Skin epidermis (tissue), 12 donors: ENCODE measurements at regions not wholly inside any gene's neighbourhood (a gene's known extent, or its start where the extent isn't known, plus 50 kb on each side); places are given as distances from the start of the nearest gene placed in this dataset.
A peak's percentile ranks its signal among the peaks of the same experiment; 100 is the strongest.
"Not testable (repeated sequence)": the region's sequence is repeated elsewhere in the genome, so short reads cannot be mapped to it uniquely, and the experiment has no call there.

Experiments used
- H3K27ac ChIP-seq, 21 experiments: fragments of 200-600 bp; sonication (generic) in 11 of 21; one replicate each; pipeline ENCODE4 v1.5.0; 2020; ENCODE audit warnings: mild to moderate bottlenecking in 3 of 21, inconsistent platforms in 2 of 21, moderate library complexity in 2 of 21
- H3K4me3 ChIP-seq, 7 experiments: fragments of 200-600 bp; sonication (generic) in 2 of 7; one replicate each; pipeline ENCODE4 v1.5.0; 2020; ENCODE audit warnings: inconsistent platforms in 2 of 7, mild to moderate bottlenecking in 2 of 7, moderate library complexity in 1 of 7

DNA sequence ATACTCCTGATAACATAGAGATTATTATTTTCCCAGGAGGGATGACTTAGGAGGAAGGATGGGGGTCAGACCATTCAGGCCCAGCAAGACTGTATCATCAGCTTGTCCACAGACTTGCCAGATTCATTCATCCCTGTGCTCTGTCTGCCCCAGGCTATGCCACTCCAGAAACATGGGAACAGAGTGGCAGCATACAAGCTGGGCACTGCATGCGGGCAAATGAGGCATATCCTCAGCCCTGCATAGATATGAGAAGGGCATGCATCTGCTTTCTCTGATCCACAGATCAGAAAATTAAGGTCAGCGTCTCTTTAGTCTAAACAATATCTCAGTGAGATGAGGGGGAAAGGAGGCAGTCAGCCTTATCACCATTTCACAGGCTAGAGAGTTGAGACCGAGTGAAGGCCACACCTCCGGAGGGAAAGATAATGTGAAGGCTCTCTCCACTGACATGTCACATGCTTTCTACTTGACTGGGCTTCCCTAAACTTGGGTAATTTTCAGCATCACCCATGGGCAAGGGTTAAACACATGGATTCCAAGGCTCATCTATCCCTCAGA is 140.5 kb downstream of the TFAP2B start:
- H3K4me3 ChIP-seq: no peak overlapping the region
- H3K27ac ChIP-seq: no peak overlapping the region

DNA sequence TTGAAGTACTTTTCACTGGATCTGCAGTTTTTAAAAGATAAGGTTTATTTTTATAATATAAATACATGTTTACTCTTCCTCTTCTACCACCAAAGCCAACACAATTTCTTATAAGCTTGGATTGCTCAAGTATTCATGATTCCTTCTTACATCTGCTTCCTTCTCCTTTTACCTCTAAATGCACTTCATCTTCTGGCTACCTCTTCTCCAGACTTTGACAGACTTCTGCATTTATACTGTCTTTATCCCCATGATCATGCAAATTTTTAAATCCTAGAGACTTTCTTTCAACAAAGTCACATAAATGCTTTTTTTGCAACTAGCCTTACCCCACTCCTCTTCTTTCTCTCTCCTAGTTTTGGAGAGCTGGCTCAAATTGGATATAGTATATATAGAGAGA is 142.9 kb downstream of the TFAP2B start:
- Histone ChIP-seq H3K27ac (no peak overlapping the region), H3K4me3 (no peak overlapping the region)

DNA sequence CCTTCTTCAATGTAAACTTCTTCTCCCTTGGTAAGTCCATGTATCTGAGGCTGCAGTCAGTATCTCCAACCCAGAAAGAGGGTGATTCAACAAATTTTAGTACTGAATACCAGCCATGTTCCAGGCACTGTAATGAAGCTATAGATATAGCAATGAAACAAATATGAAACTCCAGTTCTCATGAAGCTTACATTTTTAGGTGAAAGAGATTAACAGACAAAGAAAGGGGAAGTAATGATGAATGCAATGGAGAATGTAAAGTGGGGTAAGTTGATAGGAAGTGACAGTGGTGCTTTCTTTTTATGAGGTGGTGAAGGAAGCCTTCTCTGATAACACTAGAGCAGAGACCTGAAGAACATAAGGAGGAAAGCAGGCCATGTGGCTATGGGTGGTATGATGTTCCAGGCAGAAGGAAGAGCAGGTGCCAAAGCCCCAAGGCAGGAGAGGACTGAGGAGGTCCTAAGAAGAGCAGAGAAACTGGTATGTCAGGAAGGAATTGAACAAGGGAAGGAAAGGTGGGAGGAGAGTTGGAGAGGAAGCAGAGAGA is 143.6 kb downstream of the TFAP2B start:
- H3K4me3 ChIP-seq: no peak overlapping the region
- H3K27ac ChIP-seq: no peak overlapping the region

DNA sequence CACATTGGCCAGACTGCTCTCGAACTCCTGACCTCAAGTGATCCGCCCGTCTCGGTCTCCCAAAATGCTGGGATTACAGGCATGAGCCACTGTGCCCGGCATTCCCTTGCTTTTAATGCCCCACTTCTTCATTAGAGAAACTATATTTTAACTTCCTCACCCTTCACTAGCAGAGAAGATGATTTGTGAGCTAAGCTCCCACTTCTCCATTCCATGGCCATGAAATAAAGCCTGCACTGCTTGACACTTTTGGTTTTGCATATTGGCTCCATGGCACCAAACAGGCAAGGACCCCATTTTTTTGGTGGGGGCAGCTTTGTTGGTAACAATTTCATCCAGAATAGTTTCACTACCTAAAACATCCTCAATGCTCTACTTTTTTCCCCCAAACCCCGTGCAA is 145.3 kb downstream of the TFAP2B start:
- no peak overlapping the region for H3K27ac ChIP-seq
- no peak overlapping the region for H3K4me3 ChIP-seq

DNA sequence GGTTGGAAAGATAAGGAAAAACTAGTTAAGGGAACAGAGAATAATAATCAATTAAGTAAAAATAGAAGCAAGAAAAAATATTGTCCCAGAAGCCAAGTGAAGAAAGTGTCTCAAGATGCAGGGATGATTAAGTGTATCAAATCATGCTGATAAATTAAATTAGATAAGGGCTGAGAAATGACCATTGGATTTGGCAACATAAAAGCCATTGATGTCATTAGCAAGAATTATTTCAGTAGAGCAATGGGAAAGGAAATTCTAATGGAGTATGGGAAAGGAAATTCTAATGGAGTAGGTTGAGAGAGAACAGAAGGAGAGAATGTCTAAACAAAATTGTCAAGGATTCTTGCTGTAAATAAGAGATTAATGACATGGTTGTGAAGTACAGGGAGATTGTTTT is 146.8 kb downstream of the TFAP2B start:
- H3K27ac ChIP-seq: no peak overlapping the region
- H3K4me3 ChIP-seq: no peak overlapping the region

DNA sequence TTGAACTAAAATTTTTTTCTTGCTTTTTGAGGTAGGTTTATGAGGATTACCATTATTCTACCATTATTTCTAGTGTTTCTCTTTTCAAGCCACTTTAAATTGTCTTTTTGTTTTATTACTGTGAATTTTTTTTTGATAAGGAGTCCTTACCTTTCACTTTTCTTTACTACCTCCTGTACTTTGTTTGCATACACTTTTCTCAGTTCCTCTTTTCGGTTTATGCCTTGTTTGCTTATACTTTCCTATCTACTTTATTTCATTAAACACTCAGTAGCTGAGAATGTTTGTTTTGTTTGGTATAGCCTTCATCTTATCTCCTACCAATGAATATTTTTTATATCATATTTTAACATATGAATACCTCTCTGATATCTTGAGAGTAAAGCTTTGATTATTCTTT is 147.9 kb downstream of the TFAP2B start:
- H3K27ac ChIP-seq: no peak overlapping the region
- no peak overlapping the region for H3K4me3 ChIP-seq

DNA sequence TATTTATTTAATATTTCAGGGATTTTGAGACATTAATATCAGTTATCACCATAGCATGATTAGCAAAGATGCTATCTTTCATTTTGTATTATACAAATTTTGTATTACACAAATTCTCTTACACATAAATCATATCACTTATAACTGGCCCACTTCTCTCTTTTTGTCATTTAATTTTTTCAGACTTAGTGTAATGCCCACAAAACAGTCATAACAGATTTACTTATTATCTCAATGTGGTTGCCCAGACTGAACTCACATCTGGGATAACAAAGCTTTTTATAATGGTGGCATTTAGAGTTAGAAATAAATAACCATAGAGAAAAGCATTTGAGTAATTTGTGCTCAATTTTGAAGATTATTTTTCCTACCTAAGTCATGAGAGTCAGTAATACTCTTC is 148.3 kb downstream of the TFAP2B start:
- H3K4me3 ChIP-seq: no peak overlapping the region
- no peak overlapping the region for H3K27ac ChIP-seq

DNA sequence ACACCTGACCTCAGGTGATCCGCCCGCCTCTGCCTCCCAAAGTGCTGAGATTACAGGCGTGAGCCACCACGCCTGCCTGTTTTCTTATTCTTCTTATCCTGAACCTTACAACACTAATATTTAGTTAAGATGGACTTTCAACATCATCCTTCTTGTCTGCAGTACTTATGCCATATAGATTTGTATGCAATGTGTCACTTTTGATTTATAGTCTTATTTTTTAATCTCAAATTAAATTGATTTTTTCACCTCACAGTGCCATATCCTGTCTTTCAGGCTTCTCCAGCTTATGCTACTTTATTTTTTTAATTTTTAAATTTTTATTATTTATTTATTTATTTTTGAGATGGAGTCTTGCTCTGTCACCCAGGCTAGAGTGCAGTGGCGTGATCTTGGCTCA is 149.6 kb downstream of the TFAP2B start:
- H3K27ac ChIP-seq, H3K4me3 ChIP-seq: not testable (repeated sequence)

DNA sequence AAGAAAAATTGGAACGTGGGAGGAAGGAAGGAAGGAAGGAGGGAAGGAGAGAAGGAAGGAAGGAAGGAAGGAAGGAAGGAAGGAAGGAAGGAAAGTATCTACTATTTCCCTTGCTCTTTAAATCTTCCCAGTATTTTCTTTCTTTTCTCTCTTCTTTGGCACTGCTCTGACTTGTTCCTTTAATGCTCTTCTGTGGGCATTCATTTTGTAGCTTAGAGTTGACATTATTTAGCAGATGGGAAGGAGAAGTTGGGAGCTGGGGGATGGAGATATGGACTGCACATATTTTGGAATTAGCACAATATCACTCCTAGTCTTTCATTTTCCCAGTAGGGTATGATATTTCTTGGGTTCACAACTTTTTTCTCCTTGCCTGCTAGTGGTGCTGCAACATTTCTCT is 152.2 kb downstream of the TFAP2B start:
- H3K27ac ChIP-seq: no peak overlapping the region
- no peak overlapping the region for H3K4me3 ChIP-seq

DNA sequence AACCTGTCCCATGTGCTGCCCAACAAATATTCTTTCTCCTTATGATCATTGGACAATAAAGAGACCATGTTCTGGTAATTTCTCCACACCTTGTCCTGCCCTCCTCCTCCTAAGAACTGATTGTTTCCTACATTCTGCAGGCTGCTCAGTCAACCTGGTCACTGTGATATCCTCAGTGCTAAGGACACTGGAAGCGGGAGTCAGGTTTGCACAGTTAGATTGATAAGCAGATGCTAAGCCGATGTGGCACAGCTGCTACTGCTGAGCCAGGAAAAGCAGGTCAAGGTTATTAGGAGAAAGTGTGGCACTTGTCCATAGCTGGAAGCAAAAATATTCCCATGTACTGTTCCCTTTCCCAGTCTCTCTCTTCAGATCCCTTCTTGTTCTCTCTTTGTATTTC is 154.8 kb downstream of the TFAP2B start:
- H3K27ac ChIP-seq: no peak overlapping the region
- H3K4me3 ChIP-seq: no peak overlapping the region

DNA sequence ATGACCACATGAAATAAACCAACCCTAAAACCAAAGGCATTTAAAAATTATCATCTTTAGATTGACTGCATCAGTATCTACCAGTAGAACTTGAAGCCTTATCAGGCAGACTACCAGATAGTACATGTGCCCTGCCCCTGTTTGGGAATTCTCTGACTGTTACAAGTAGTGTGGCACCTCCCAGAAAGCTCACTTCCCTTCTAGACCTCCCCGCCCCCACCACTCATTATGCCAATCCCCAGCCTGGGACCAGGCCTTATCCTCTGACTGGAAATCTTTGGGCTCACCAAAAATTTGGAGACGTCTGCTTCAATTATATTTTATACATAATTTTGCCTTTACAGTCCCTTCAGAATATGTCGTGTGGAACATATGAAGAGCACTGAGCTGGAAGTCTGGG is 155.6 kb downstream of the TFAP2B start:
- no peak overlapping the region for H3K27ac ChIP-seq
- no peak overlapping the region for H3K4me3 ChIP-seq

DNA sequence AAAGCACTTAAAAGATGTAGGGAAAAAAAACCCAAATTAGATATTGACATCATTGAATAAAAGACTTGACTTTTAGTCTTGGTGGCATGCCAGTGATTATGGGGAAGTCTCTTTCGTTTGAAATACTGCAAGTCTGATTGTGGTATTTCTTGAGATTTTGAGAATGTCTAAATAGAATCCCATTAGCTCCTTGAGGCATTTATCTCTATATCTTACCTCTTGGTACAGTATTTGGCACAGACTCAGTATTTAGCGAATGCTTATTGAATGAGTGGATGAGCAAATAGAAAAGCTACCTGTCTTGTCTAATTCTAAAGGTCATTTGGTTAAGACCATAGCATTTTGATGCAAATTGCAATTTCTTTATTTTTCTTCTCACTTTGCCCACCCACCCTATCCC is 156.5 kb downstream of the TFAP2B start:
- H3K4me3 ChIP-seq: no peak overlapping the region
- no peak overlapping the region for H3K27ac ChIP-seq

DNA sequence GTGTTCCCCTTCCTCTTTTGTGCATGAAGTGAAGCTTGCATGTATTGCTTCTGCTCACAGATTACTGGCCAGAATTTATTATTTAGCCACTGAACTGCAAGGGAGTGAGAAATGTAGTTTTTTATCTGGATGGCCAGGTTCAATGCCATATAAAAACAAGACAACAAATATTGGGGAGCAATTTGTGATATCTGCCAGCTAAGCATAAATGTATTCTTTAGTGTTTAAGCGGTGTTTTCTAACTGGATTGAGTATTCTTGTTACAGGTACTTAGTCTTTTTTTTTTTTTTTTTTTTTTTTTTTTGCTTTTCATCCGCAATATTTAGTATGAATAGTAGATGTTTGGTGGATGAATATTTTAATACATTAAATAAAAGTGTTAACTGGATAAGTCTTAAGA is 158.2 kb downstream of the TFAP2B start:
- Histone ChIP-seq H3K4me3 (no peak overlapping the region), H3K27ac (no peak overlapping the region)

DNA sequence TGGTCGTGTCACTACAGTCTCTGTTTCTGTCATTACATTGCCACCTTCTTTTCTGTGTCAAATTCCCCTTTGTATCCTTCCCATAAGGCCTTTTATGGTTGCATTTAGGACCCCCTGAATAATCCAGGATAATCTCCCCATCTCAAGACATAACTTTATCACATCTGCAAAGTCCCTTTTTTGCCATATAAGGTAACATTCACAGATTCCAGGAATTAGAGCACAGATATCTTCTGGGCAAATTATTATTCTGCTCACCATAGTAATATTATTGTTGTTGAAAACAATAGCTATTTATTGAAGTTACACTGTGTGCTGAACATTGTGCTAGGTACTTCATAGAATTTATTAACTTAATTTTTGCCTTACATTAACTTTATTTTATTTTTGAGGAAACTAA is 159.1 kb downstream of the TFAP2B start:
- peak overlapping the region in 1 of 21 experiments; percentile 64 for H3K27ac ChIP-seq
- H3K4me3 ChIP-seq: no peak overlapping the region

DNA sequence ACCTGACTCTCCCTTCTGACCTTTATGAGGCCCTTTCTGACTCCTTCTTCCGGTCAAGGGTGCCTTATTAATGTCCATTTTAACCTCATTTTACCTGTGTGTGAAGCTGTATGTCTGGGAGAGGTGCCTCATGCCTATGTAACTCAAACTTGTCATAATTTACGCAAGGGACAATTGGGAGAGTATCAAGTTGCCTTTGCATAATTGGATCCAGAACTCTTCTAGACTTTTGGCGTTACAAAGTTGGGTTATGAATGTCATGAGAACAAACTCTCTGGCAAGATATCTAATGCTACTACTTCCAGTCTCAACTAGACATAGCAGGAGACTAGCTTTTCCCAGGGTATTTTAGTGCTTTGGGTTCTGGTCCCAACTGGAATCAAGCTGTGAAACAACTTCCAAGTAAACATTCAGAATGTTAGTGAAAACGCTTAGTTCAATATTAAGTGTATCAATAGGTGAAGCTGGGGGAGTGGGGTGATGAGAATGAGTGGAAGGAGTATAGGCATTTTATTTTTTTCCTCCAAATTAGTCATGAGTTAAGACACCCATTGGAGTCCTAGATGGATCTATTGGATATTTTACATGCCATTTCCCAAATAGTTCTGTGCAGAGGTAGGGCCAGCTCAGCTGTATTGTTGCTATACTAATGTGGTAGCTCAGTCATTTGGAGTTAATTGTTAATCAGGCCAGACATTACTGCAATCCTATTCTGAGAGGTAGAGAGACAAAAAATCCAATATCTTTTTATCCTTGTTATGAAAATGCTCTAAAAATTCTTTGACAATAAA is 159.9 kb downstream of the TFAP2B start:
- Histone ChIP-seq H3K4me3 (no peak overlapping the region), H3K27ac (peak overlapping the region in 4 of 21 experiments; percentile 6 to 64 (median 56))

DNA sequence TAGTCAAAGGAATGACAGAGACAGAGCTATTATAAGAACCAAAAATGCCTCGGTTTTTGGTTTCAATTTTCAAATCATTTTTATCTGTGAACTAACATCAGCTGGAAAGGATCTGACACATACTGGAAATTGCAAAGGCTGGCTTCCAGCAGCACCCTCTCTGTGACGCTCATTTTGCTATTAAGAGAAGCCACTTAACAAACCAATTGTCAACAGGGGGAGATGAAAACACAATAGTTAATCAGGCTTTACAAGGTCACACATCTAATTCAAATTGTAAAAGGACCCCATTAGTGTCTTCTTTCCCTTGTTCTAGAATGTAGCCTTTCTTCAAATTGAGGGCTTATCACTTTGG is 160.5 kb downstream of the TFAP2B start:
- Histone ChIP-seq H3K27ac (peak overlapping the region in 2 of 21 experiments; percentile 45 to 70), H3K4me3 (no peak overlapping the region)

DNA sequence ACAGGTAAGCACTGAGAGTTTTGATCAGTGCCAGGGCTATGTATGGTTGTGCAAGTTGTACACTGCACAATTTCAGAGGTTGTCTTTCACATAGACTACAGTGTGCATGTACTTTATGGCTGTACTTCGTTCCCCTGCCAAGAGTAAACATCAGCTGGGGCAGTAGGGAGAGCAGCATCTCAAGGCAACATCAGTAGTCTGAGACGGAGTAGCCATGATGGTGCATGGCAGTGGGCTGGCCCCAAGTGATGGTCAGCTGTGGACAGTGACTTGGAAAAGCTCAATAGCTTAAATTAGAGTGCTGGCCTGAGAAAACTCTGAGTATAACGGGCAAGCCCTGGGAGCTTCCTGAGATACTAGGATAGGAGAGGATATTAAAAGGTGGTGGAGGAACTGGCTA is 165.5 kb downstream of the TFAP2B start:
- Histone ChIP-seq H3K27ac (no peak overlapping the region), H3K4me3 (no peak overlapping the region)

DNA sequence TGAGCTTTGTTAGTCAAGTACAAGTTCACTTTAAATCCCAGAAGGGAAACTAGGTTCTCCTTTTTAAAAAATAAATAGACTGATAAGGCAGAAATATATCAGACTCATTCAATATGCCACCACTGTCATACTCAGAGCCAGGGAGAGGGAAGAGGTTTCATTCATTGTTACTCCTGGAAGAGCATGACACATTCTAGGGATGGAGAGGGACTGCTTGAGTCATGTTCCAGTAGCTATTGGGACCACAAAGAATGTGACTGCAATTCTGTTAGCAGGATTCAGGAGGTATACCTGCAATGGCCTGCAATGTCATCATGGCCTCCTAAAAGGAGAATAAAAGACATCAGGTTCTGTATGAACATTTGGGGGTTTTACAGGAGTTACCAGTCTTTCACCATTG is 167.6 kb downstream of the TFAP2B start:
- no peak overlapping the region for H3K4me3 ChIP-seq
- H3K27ac ChIP-seq: no peak overlapping the region

DNA sequence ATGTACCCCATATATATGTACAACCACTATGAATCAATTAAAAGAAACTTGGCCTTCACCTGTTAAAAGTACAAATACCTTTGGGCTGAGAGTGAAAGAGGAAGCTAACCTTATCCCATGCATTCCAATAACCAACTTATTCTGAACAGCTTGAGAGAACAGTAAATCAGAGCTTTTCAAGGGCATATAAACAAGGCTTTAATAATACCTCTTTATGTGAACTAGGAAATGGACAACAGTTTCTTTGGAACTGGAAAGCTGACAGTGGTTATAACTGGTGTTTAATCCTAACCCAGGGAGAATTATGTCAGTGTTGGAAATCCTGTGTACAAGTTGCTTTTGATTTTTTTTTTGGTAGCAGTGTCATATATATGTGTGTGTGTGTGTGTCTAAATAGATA is 170.5 kb downstream of the TFAP2B start:
- H3K4me3 ChIP-seq: no peak overlapping the region
- H3K27ac ChIP-seq: no peak overlapping the region

DNA sequence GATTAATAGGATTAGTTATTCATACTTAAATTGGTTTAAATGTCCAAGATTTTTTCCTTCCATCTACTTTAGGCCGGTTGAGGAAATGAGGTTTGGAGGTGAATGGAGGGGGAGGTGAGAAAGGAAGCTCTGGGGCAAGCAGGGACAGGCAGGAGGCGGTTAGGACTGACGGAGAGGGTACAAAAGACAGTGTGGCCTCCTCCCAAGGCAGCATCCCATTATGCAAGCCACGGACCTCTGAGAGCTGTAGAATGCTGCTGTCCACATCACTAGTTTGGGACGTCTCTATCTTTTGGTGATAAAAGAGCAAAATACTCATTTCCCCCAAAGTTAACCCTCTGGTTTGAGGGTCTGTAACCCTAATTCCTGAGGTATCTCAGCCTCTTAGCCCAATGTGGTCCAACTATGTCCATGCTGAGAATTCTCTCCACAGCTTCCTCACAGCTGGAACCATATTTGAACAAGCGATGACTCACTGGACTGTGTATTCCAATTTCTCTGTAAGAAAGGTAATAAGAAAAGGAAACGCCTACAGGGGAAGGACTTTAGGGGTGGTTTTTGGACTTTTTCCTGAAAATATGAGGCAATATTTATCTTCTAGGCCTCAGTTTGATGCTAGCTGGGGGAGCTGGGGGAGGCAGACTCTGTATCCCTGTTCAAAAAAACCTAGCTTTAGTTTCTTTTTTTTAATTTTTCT is 172.2 kb downstream of the TFAP2B start:
- H3K27ac ChIP-seq: no peak overlapping the region

DNA sequence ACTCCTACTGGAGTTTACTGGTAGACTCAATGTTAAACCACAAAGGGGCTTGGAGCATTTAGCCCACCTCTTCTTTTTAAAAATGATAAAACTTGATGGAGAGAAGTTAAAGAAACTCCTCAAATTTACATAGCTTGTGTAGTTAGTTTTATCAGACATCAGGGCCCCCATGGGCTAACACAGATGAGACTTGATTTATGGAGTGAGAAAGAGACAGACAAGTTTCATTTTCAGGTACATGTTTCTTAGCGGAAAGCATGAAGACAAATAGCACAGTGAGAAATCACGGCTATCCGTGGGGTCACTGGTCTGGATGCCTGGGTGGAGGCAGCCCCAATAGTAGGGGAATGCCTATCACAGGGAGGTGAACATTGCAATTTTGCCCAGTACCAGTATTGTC is 173.6 kb downstream of the TFAP2B start:
- Histone ChIP-seq H3K27ac (peak overlapping the region in 2 of 21 experiments; percentile 7 to 57), H3K4me3 (no peak overlapping the region)

More for the DNA sequence above, 172.2 kb downstream of the TFAP2B start:
- H3K4me3 ChIP-seq: no peak overlapping the region
